NB4 (cell line): ENCODE measurements at regions not wholly inside any gene's neighbourhood (a gene's known extent, or its start where the extent isn't known, plus 50 kb on each side); places are given as distances from the start of the nearest gene placed in this dataset.

Experiments used
- POLR2A ChIP-seq: IDR thresholded peaks from 2 replicates; pipeline ENCODE4 v1.6.1; 2011; ENCODE audit warnings: mild to moderate bottlenecking; ENCODE audit not compliant: insufficient read length; ENCODE audit errors: extremely low read depth
- TF ChIP-seq, protein P1 (sequence below): IDR thresholded peaks from one replicate; pipeline ENCODE4 v1.5.1; 2012; ENCODE audit warnings: low read depth, low read length

DNA sequence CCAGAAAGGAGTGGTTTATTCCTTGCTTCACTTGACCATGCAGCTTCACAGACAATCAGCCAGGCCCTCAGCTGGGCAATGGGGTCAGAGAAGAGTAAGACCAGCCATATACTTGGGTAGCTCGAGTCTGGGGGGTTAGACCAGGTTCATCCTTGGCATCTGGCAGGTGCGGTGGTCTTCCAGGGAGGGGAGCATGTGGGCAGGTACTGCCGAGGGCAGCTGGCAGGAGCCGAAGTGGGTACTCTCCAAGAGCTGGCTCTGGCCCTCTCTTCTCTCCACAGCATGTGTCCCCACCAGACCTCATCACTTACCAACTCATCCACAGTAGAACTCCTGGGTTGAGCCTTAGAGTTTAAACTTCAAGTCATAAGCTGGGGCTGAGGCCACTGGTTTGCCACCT is 156.8 kb downstream of the FOXD2 start:
- TF ChIP-seq, protein P1, sequence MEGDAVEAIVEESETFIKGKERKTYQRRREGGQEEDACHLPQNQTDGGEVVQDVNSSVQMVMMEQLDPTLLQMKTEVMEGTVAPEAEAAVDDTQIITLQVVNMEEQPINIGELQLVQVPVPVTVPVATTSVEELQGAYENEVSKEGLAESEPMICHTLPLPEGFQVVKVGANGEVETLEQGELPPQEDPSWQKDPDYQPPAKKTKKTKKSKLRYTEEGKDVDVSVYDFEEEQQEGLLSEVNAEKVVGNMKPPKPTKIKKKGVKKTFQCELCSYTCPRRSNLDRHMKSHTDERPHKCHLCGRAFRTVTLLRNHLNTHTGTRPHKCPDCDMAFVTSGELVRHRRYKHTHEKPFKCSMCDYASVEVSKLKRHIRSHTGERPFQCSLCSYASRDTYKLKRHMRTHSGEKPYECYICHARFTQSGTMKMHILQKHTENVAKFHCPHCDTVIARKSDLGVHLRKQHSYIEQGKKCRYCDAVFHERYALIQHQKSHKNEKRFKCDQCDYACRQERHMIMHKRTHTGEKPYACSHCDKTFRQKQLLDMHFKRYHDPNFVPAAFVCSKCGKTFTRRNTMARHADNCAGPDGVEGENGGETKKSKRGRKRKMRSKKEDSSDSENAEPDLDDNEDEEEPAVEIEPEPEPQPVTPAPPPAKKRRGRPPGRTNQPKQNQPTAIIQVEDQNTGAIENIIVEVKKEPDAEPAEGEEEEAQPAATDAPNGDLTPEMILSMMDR = no peak
- no peak for TF ChIP-seq POLR2A
